ENCODE measurements at regions not wholly inside any gene's neighbourhood (a gene's known extent, or its start where the extent isn't known, plus 50 kb on each side); places are given as distances from the start of the nearest gene placed in this dataset.
"Not testable (repeated sequence)": the region's sequence is repeated elsewhere in the genome, so short reads cannot be mapped to it uniquely, and the experiment has no call there.

DNA sequence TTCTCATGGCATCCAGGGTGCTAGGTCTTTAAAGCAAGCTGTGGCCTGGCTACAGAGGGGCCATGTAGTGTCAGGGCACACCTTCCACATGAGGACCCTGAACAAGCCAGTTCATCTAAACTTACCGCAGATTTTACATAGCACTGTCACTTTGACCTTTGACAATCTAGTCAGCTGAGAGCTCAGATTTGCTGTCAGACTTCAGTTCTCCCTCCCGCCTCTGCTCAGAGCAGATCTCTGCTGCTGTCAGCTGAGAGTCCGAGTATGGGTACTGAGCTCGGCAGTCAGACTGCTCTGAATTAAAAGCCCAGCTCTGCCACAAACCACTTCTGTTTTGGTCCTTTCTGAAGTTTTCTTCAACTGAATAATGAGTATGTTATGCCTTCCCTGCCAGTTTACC is 507.1 kb downstream of the SOX6 start:
- Histone ChIP-seq H3K27ac (ENCODE audit: low read depth in 1 of 2, low read length in 2 of 2) (no peak overlapping the region), H3K4me1 (ENCODE audit: control insufficient read depth in 1 of 2, insufficient read depth in 2 of 2, low read length in 2 of 2) (no peaks in the 10 kb centered on the region), H3K4me2 (replicated peaks; ENCODE audit: extremely low read depth, low read length, poor library complexity, severe bottlenecking) (no peak overlapping the region), H3K9ac (ENCODE audit: insufficient read depth, low read length, poor library complexity, severe bottlenecking) (no peak overlapping the region), H3K4me3 (replicated peaks in 1 of 3; ENCODE audit: low read depth in 2 of 3, low read length in 3 of 3) (no peak overlapping the region), H3K36me3 (replicated peaks in 1 of 2; ENCODE audit: control insufficient read depth in 1 of 2, insufficient read depth in 2 of 2, low read length in 2 of 2) (no peaks in the 10 kb centered on the region), H3K79me2 (ENCODE audit: insufficient read depth, low read length) (no peaks in the 10 kb centered on the region), H3K27me3 (ENCODE audit: control insufficient read depth in 2 of 2, insufficient read depth in 2 of 2, low read length in 2 of 2) (no peaks in the 10 kb centered on the region), H2AFZ (ENCODE audit: insufficient read depth, low read depth, low read length, poor library complexity, severe bottlenecking) (no peak overlapping the region), H3K9me3 (replicated peaks in 1 of 2; ENCODE audit: control insufficient read depth in 1 of 2, insufficient read depth in 1 of 2, low read length in 2 of 2) (no peaks in the 10 kb centered on the region), H4K20me1 (ENCODE audit: insufficient read depth, low read length) (no peaks in the 10 kb centered on the region)
- Mint-ChIP-seq H3K27ac (no peak overlapping the region), H3K27me3 (ENCODE audit: low read depth in 3 of 3) (peaks cover 0 to 9% (median 3%) of the 10 kb centered on the region in 3 donors), H3K9me3 (no peaks in the 10 kb centered on the region), H3K4me1 (no peaks in the 10 kb centered on the region), H3K4me3 (no peak overlapping the region), H3K36me3 (no peaks in the 10 kb centered on the region)
- no peak for TF ChIP-seq CTCF (IDR thresholded peaks at IDR 0.05)
- DNase-seq, result no peak
- WGBS (ENCODE audit: insufficient coverage), result 100% methylated on average over 3 of the region's 4 CpGs
- intact Hi-C loops (cut with micrococcal nuclease), result no loop called here

DNA sequence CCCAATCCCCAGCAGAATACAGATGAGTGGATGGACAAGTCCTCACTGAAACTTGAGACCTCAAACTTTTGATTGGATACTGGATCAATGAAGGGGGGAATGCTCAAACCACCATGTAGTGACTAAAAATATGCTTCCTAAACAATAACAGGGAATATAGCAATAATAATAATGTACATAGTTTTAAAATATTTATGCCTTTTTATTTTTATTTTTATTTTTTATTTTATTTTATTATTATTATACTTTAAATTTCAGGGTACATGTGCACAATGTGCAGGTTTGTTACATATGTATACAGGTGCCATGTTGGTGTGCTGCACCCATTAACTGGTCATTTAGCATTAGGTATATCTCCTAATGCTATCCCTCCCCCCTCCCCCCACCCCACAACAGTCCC is 506.0 kb downstream of the SOX6 start:
- H3K4me3 Mint-ChIP-seq; intact Hi-C loops (cut with micrococcal nuclease); H3K36me3 Mint-ChIP-seq; H3K27ac ChIP-seq (ENCODE audit: low read depth in 1 of 2, low read length in 2 of 2); H3K27me3 Mint-ChIP-seq (ENCODE audit: low read depth in 3 of 3); H3K27me3 ChIP-seq (ENCODE audit: control insufficient read depth in 2 of 2, insufficient read depth in 2 of 2, low read length in 2 of 2); DNase-seq; H3K79me2 ChIP-seq (ENCODE audit: insufficient read depth, low read length); H3K9me3 ChIP-seq (replicated peaks in 1 of 2; ENCODE audit: control insufficient read depth in 1 of 2, insufficient read depth in 1 of 2, low read length in 2 of 2); H3K36me3 ChIP-seq (replicated peaks in 1 of 2; ENCODE audit: control insufficient read depth in 1 of 2, insufficient read depth in 2 of 2, low read length in 2 of 2); H4K20me1 ChIP-seq (ENCODE audit: insufficient read depth, low read length); H3K9me3 Mint-ChIP-seq; H2AFZ ChIP-seq (ENCODE audit: insufficient read depth, low read depth, low read length, poor library complexity, severe bottlenecking); H3K27ac Mint-ChIP-seq; H3K4me2 ChIP-seq (replicated peaks; ENCODE audit: extremely low read depth, low read length, poor library complexity, severe bottlenecking); H3K9ac ChIP-seq (ENCODE audit: insufficient read depth, low read length, poor library complexity, severe bottlenecking); H3K4me3 ChIP-seq (replicated peaks in 1 of 3; ENCODE audit: low read depth in 2 of 3, low read length in 3 of 3); H3K4me1 Mint-ChIP-seq; H3K4me1 ChIP-seq (ENCODE audit: control insufficient read depth in 1 of 2, insufficient read depth in 2 of 2, low read length in 2 of 2): not testable (repeated sequence)
